K562 (cell line): ENCODE measurements at regions not wholly inside any gene's neighbourhood (a gene's known extent, or its start where the extent isn't known, plus 50 kb on each side); places are given as distances from the start of the nearest gene placed in this dataset.

Experiments used
- BHLHE40 ChIP-seq: IDR thresholded peaks from 2 replicates; pipeline ENCODE4 v1.6.1; 2011; ENCODE audit warnings: low read length, improper control_type of control experiment
- CHD1 ChIP-seq: fragments of 200-600 bp; sonication (generic); IDR thresholded peaks from one replicate; pipeline ENCODE4 v1.6.1; 2012; ENCODE audit warnings: mild to moderate bottlenecking, moderate library complexity, low read length, inconsistent platforms
- CHD2 ChIP-seq: IDR thresholded peaks from 2 replicates; pipeline ENCODE4 v1.6.1; 2011; ENCODE audit warnings: low read depth, low read length
- ETV1 ChIP-seq: fragments of 450-650 bp; conservative IDR thresholded peaks from 2 replicates; pipeline ENCODE4 v1.6.1; 2016; ENCODE audit warnings: missing genetic modification characterization, control low read depth, low read depth, missing compliant biosample characterization
- GABPA ChIP-seq: fragments of 200-800 bp; sonication (Bioruptor generic); conservative IDR thresholded peaks from 2 replicates; pipeline ENCODE4 v1.6.1; 2016; ENCODE audit warnings: low read depth, missing genetic modification characterization, missing compliant biosample characterization
- HDAC3 ChIP-seq: fragments of 450-650 bp; IDR thresholded peaks from 2 replicates; pipeline ENCODE4 v1.6.1; 2018; ENCODE audit warnings: borderline replicate concordance, mild to moderate bottlenecking, moderate library complexity; ENCODE audit not compliant: partially characterized antibody
- HNRNPH1 ChIP-seq: fragments of 200-400 bp; formaldehyde crosslinking; optimal IDR thresholded peaks from 2 replicates; pipeline ENCODE3; 2017; ENCODE audit warnings: low read depth, mild to moderate bottlenecking, low read length, moderate library complexity
- HSF4 ChIP-seq: fragments of 250-450 bp; sonication (Bioruptor Pico); IDR thresholded peaks from 2 replicates; pipeline ENCODE4 v2.1.2; 2022; ENCODE audit warnings: mild to moderate bottlenecking, moderate library complexity, borderline replicate concordance
- KLF1 ChIP-seq: fragments of 450-650 bp; IDR thresholded peaks from 2 replicates; pipeline ENCODE4 v1.6.1; 2016; ENCODE audit warnings: missing genetic modification characterization, missing compliant biosample characterization
- MEIS2 ChIP-seq: fragments of 450-650 bp; IDR thresholded peaks from 2 replicates; pipeline ENCODE4 v1.6.1; 2014; ENCODE audit warnings: mild to moderate bottlenecking; ENCODE audit not compliant: partially characterized antibody
- RBBP5 ChIP-seq: fragments of 200-600 bp; sonication (generic); IDR thresholded peaks from 2 replicates; pipeline ENCODE4 v1.6.1; 2012; ENCODE audit warnings: borderline replicate concordance, mild to moderate bottlenecking, low read length, control low read depth, inconsistent platforms; ENCODE audit not compliant: insufficient read depth, poor library complexity, severe bottlenecking
- TEAD1 ChIP-seq, 2 experiments: fragments of 450-650 bp in 1 of 2; sonication (generic) in 1 of 2; formaldehyde crosslinking; IDR thresholded peaks; 2 replicates each; pipeline versions ENCODE4 v1.4.0 to v1.8.0; 2020 to 2022; ENCODE audit warnings: mild to moderate bottlenecking in 2 of 2, missing genetic modification reagents in 1 of 2
- ZNF316 ChIP-seq: fragments of 450-650 bp; IDR thresholded peaks from 2 replicates; pipeline ENCODE4 v1.6.1; 2016
- ZNF354B ChIP-seq: fragments of 250-450 bp; sonication (Bioruptor Pico); IDR thresholded peaks from 2 replicates; pipeline ENCODE4 v1.4.0; 2020
- TF ChIP-seq, protein P1 (sequence below): fragments of 200-800 bp; sonication (Bioruptor generic); IDR thresholded peaks from 2 replicates; pipeline ENCODE4 v1.6.1; 2017; ENCODE audit warnings: missing genetic modification characterization, missing compliant biosample characterization
- TF ChIP-seq, protein P2 (sequence below): fragments of 450-650 bp; IDR thresholded peaks from 2 replicates; pipeline ENCODE4 v1.6.1; 2017; ENCODE audit warnings: antibody characterized with exemption, mild to moderate bottlenecking
- TF ChIP-seq, protein P3 (sequence below): fragments of 450-650 bp; conservative IDR thresholded peaks from 2 replicates; pipeline ENCODE4 v1.6.1; 2016; ENCODE audit warnings: missing genetic modification characterization, low read depth, mild to moderate bottlenecking, missing compliant biosample characterization, moderate library complexity
- TF ChIP-seq, protein P4 (sequence below): fragments of 450-650 bp; formaldehyde crosslinking; IDR thresholded peaks from 2 replicates; pipeline ENCODE4 v1.4.0; 2022; ENCODE audit warnings: missing genetic modification characterization
- TF ChIP-seq, protein P5 (sequence below): fragments of 250-450 bp; sonication (Bioruptor Pico); IDR thresholded peaks from 2 replicates; pipeline ENCODE4 v1.8.0; 2022; ENCODE audit warnings: moderate library complexity, mild to moderate bottlenecking, inconsistent platforms

DNA sequence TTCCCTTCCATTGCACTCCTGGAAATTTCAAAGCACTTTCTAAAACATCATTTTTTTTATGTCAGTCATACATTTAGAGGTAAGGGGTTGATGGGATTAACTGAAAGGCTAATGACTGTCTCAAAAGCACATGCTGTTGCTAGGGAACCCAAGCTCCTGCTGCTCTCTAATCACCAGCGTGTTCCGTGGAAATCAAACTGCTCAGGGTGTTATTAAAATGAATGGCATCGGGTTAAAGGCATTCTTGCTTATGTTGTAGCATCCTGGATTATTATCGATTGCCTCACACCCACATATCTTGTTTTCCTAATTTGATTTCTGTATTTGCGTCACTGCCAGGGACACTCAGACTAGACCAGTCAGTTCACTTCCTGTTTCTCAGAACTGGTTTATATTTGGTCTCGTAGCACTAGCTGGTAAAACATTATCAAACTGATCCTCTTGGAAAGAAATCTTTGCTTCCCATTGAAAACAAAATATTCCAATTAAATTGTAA lies 216.5 kb upstream of the MKLN1 start (continued):
- TF ChIP-seq HNRNPH1: no peak
- no peak for TF ChIP-seq CHD1
- TF ChIP-seq KLF1 (tag): peak; percentile 28; the same call in 1 of the 2 replicates
- TF ChIP-seq, protein P1, sequence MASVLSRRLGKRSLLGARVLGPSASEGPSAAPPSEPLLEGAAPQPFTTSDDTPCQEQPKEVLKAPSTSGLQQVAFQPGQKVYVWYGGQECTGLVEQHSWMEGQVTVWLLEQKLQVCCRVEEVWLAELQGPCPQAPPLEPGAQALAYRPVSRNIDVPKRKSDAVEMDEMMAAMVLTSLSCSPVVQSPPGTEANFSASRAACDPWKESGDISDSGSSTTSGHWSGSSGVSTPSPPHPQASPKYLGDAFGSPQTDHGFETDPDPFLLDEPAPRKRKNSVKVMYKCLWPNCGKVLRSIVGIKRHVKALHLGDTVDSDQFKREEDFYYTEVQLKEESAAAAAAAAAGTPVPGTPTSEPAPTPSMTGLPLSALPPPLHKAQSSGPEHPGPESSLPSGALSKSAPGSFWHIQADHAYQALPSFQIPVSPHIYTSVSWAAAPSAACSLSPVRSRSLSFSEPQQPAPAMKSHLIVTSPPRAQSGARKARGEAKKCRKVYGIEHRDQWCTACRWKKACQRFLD (CRISPR knock-in tag): peak; percentile 21; the same call in 1 of the 2 replicates
- TF ChIP-seq CHD2: no peak
- TF ChIP-seq, protein P2, sequence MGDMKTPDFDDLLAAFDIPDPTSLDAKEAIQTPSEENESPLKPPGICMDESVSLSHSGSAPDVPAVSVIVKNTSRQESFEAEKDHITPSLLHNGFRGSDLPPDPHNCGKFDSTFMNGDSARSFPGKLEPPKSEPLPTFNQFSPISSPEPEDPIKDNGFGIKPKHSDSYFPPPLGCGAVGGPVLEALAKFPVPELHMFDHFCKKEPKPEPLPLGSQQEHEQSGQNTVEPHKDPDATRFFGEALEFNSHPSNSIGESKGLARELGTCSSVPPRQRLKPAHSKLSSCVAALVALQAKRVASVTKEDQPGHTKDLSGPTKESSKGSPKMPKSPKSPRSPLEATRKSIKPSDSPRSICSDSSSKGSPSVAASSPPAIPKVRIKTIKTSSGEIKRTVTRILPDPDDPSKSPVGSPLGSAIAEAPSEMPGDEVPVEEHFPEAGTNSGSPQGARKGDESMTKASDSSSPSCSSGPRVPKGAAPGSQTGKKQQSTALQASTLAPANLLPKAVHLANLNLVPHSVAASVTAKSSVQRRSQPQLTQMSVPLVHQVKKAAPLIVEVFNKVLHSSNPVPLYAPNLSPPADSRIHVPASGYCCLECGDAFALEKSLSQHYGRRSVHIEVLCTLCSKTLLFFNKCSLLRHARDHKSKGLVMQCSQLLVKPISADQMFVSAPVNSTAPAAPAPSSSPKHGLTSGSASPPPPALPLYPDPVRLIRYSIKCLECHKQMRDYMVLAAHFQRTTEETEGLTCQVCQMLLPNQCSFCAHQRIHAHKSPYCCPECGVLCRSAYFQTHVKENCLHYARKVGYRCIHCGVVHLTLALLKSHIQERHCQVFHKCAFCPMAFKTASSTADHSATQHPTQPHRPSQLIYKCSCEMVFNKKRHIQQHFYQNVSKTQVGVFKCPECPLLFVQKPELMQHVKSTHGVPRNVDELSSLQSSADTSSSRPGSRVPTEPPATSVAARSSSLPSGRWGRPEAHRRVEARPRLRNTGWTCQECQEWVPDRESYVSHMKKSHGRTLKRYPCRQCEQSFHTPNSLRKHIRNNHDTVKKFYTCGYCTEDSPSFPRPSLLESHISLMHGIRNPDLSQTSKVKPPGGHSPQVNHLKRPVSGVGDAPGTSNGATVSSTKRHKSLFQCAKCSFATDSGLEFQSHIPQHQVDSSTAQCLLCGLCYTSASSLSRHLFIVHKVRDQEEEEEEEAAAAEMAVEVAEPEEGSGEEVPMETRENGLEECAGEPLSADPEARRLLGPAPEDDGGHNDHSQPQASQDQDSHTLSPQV: peak; percentile 78
- TF ChIP-seq RBBP5: no peak
- no peak for TF ChIP-seq BHLHE40
- TF ChIP-seq TEAD1 (CRISPR knock-in tag; IDR thresholded peaks at IDR 0.05): 0 out of 4 replicates have a peak, but pooled peaks of 1 of the 2 experiments have one; percentile 26
- peak; percentile 68 for TF ChIP-seq HDAC3
- TF ChIP-seq, protein P3, sequence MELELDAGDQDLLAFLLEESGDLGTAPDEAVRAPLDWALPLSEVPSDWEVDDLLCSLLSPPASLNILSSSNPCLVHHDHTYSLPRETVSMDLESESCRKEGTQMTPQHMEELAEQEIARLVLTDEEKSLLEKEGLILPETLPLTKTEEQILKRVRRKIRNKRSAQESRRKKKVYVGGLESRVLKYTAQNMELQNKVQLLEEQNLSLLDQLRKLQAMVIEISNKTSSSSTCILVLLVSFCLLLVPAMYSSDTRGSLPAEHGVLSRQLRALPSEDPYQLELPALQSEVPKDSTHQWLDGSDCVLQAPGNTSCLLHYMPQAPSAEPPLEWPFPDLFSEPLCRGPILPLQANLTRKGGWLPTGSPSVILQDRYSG (tag): 0 out of 2 replicates have a peak, but pooled peaks have one; percentile 21
- TF ChIP-seq ZNF316: no peak
- TF ChIP-seq ZNF354B: no peak
- no peak for TF ChIP-seq HSF4 (CRISPR knock-in tag)
- TF ChIP-seq ETV1 (tag): peak; percentile 53; the same call in 1 of the 2 replicates
- TF ChIP-seq GABPA (tag): peak; percentile 56
- TF ChIP-seq, protein P4, sequence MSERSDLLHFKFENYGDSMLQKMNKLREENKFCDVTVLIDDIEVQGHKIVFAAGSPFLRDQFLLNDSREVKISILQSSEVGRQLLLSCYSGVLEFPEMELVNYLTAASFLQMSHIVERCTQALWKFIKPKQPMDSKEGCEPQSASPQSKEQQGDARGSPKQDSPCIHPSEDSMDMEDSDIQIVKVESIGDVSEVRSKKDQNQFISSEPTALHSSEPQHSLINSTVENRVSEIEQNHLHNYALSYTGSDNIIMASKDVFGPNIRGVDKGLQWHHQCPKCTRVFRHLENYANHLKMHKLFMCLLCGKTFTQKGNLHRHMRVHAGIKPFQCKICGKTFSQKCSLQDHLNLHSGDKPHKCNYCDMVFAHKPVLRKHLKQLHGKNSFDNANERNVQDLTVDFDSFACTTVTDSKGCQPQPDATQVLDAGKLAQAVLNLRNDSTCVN (CRISPR knock-in tag): peak; percentile 68; the same call in 1 of the 2 replicates
- TF ChIP-seq MEIS2: no peak
- TF ChIP-seq, protein P5, sequence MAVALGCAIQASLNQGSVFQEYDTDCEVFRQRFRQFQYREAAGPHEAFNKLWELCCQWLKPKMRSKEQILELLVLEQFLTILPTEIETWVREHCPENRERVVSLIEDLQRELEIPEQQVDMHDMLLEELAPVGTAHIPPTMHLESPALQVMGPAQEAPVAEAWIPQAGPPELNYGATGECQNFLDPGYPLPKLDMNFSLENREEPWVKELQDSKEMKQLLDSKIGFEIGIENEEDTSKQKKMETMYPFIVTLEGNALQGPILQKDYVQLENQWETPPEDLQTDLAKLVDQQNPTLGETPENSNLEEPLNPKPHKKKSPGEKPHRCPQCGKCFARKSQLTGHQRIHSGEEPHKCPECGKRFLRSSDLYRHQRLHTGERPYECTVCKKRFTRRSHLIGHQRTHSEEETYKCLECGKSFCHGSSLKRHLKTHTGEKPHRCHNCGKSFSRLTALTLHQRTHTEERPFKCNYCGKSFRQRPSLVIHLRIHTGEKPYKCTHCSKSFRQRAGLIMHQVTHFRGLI (CRISPR knock-in tag): no peak
